ENCODE measurements at regions not wholly inside any gene's neighbourhood (a gene's known extent, or its start where the extent isn't known, plus 50 kb on each side); places are given as distances from the start of the nearest gene placed in this dataset.

DNA sequence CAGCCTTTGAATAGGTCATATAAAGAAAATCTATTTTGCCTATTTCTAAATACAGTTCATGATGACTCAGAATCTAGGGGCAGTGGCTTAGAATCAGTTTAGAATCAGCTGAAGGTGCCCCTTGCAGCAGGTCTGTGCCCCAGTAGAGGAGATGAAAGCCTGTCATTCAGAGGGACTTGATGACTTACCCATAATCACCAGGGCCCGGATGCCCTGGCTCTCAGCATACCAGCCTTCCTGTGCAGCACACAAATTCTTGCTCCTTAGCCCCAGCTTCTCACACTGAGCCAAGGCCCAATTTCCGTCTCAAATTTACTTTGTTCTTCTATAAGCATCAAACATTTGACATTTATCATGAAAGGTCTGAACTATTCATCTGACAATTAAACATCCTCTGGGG lies 83.2 kb upstream of the EOMES start:
- no peaks in the 10 kb centered on the region for H3K79me2 ChIP-seq (ENCODE audit: control insufficient read depth, insufficient read depth, low read length)
- TF ChIP-seq, protein P1, sequence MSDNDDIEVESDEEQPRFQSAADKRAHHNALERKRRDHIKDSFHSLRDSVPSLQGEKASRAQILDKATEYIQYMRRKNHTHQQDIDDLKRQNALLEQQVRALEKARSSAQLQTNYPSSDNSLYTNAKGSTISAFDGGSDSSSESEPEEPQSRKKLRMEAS (IDR thresholded peaks at IDR 0.05; ENCODE audit: insufficient read depth, insufficient read length) = no peak
- TF ChIP-seq POLR2A (IDR thresholded peaks at IDR 0.05; ENCODE audit: low read depth, low read length) (no peak), JUN (IDR thresholded peaks at IDR 0.05; ENCODE audit: borderline replicate concordance, insufficient read depth, insufficient read length, low read depth) (no peak), POLR2AphosphoS5 (IDR thresholded peaks at IDR 0.05; ENCODE audit: insufficient read depth, low read depth, low read length) (no peak), MYC (IDR thresholded peaks at IDR 0.05; ENCODE audit: low read depth, low read length) (no peak), FOS (IDR thresholded peaks at IDR 0.05; ENCODE audit: borderline replicate concordance, insufficient read depth, low read length) (no peak), GATA2 (IDR thresholded peaks at IDR 0.05; ENCODE audit: insufficient read depth, insufficient read length, low read depth, low read length) (no peak), EZH2 (IDR thresholded peaks at IDR 0.05; ENCODE audit: borderline replicate concordance, low read depth, low read length, severe bottlenecking) (no peak)
- TF ChIP-seq, protein P2, sequence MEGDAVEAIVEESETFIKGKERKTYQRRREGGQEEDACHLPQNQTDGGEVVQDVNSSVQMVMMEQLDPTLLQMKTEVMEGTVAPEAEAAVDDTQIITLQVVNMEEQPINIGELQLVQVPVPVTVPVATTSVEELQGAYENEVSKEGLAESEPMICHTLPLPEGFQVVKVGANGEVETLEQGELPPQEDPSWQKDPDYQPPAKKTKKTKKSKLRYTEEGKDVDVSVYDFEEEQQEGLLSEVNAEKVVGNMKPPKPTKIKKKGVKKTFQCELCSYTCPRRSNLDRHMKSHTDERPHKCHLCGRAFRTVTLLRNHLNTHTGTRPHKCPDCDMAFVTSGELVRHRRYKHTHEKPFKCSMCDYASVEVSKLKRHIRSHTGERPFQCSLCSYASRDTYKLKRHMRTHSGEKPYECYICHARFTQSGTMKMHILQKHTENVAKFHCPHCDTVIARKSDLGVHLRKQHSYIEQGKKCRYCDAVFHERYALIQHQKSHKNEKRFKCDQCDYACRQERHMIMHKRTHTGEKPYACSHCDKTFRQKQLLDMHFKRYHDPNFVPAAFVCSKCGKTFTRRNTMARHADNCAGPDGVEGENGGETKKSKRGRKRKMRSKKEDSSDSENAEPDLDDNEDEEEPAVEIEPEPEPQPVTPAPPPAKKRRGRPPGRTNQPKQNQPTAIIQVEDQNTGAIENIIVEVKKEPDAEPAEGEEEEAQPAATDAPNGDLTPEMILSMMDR (IDR thresholded peaks at IDR 0.05; ENCODE audit: extremely low read depth in 1 of 2, insufficient read depth in 1 of 2, low read depth in 1 of 2, low read length in 2 of 2) = no peak
- no peaks in the 10 kb centered on the region for H3K27me3 ChIP-seq (ENCODE audit: control insufficient read depth in 2 of 2, insufficient read depth in 2 of 2, low read length in 2 of 2)
- no peak overlapping the region for H3K27ac ChIP-seq (ENCODE audit: insufficient read depth, low read depth, low read length)
- intact Hi-C loops (cut with micrococcal nuclease) = no loop called here
- FAIRE-seq = no peak
- ChIA-PET POLR2A (no interaction called here), CTCF (no interaction called here)
- H3K4me3 ChIP-seq (replicated peaks in 1 of 3; ENCODE audit: insufficient read depth in 1 of 3, low read depth in 1 of 3, low read length in 3 of 3) = no peak overlapping the region
- H3K4me1 ChIP-seq (ENCODE audit: control insufficient read depth, extremely low read depth, insufficient read depth, low read length) = no peaks in the 10 kb centered on the region
- H4K20me1 ChIP-seq (replicated peaks; ENCODE audit: control insufficient read depth, extremely low read depth, insufficient read depth, low read length) = no peaks in the 10 kb centered on the region
- H3K9me1 ChIP-seq (replicated peaks; ENCODE audit: control insufficient read depth, extremely low read depth, insufficient read depth, low read length) = no peaks in the 10 kb centered on the region
- no TSS peak for BruUV-seq (replicated peaks)
- no peak overlapping the region for H3K4me2 ChIP-seq (ENCODE audit: insufficient read depth, low read length)
- DNase-seq (ENCODE audit: low read depth, low spot score) = no peak
- H3K9ac ChIP-seq (replicated peaks; ENCODE audit: extremely low read depth, insufficient read depth, low read length) = no peak overlapping the region
- H2AFZ ChIP-seq (ENCODE audit: low read depth, low read length) = no peak overlapping the region
- H3K9me3 ChIP-seq (replicated peaks; ENCODE audit: control insufficient read depth, insufficient read depth, low read length) = no peaks in the 10 kb centered on the region
- no peaks in the 10 kb centered on the region for H3K36me3 ChIP-seq (ENCODE audit: control insufficient read depth in 2 of 2, extremely low read depth in 1 of 2, insufficient read depth in 2 of 2, low read length in 2 of 2)
- dilution Hi-C loops (cut with MboI; ENCODE audit: extremely low pct_ligation_motif_present, low sequenced_read_pairs) = no loop called here
